Kidney (tissue), 13 donors: ENCODE measurements at regions not wholly inside any gene's neighbourhood (a gene's known extent, or its start where the extent isn't known, plus 50 kb on each side); places are given as distances from the start of the nearest gene placed in this dataset.

Experiments
- DNase-seq, 5 donors: peaks; one replicate each; pipeline ENCODE4 v3.0.0-alpha.2; 2013 to 2020
- FAIRE-seq: peaks from 2 replicates; lab custom pipeline; 2012; peaks lifted over from hg19 to GRCh38; lab: Jason Lieb, UNC
- H3K27ac ChIP-seq, 2 donors: one replicate each; pipeline ENCODE4 v1.7.0; 2013; ENCODE audit warnings: low read depth in 2 of 2, low read length in 2 of 2, inconsistent platforms in 1 of 2
- H3K27me3 ChIP-seq: one replicate; pipeline ENCODE4 v1.7.1; 2013; ENCODE audit warnings: low read length, inconsistent platforms; ENCODE audit not compliant: control insufficient read depth, insufficient read depth
- H3K36me3 ChIP-seq, 3 donors: one replicate each; pipeline versions ENCODE4 v1.7.0 to v1.7.1; 2013; ENCODE audit warnings: low read length in 3 of 3, control low read depth in 1 of 3, inconsistent platforms in 1 of 3; ENCODE audit not compliant: insufficient read depth in 3 of 3, control insufficient read depth in 2 of 3
- H3K4me1 ChIP-seq, 3 donors: one replicate each; pipeline versions ENCODE4 v1.7.0 to v1.7.1; 2013; ENCODE audit warnings: low read length in 3 of 3, inconsistent platforms in 1 of 3, low read depth in 1 of 3; ENCODE audit not compliant: control insufficient read depth in 2 of 3, insufficient read depth in 2 of 3
- H3K4me3 ChIP-seq, 3 donors: one replicate each; pipeline versions ENCODE4 v1.7.0 to v1.8.1; 2013; ENCODE audit warnings: low read length in 3 of 3, control low read depth in 1 of 3, inconsistent platforms in 1 of 3
- H3K9ac ChIP-seq, 3 donors: one replicate each; pipeline versions ENCODE4 v1.7.0 to v1.7.1; 2013; ENCODE audit warnings: low read length in 3 of 3, control low read depth in 1 of 3, inconsistent platforms in 1 of 3
- H3K9me3 ChIP-seq, 3 donors: one replicate each; pipeline versions ENCODE4 v1.7.0 to v1.7.1; 2013; ENCODE audit warnings: low read length in 3 of 3, control low read depth in 1 of 3, inconsistent platforms in 1 of 3; ENCODE audit not compliant: control insufficient read depth in 2 of 3, insufficient read depth in 1 of 3
- intact Hi-C: fragments of 100-400 bp; cut with DNase I; formaldehyde crosslinking; loops from one replicate; pipeline ENCODE4 v1.11.1; 2022
- TF ChIP-seq, protein P1 (sequence below): IDR thresholded peaks from 3 replicates; pipeline ENCODE4 v1.5.1; 2012; ENCODE audit warnings: mild to moderate bottlenecking, moderate library complexity, borderline replicate concordance; ENCODE audit not compliant: insufficient read depth; ENCODE audit errors: extremely low read depth
- donor health status: control.
- donor health status: control.
- donor health status: control.
- donor health status: control.
- donor health status: control.
- donor health status: DM: yes; HTN: yes; CAD: no.
- donor health status: Normal renal cell carcinoma (clear cell type).

DNA sequence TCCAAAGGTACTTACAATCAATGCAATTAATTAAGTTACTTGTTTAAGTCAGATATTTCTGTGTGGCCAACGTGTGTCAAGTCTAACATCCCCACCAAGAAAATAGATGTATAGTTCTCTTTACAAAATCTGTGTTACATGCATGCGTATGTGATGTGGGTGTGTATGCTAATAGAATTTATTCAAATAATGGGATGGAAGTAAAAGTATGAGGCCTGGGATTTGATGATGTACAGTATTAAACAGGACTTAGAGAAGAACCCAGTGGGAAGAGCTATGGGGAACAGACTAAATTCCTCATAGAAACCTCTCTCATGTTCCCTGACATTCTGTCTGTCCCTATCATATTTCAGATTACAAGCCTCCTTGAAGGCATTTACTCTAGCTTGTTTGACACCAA, 72.5 kb downstream of the IFI44 start:
- no peak overlapping the region for H3K27ac ChIP-seq
- H3K4me1 ChIP-seq = no peaks in the 10 kb centered on the region
- no peak overlapping the region for H3K4me3 ChIP-seq
- H3K36me3 ChIP-seq = no peaks in the 10 kb centered on the region
- DNase-seq (no peak), FAIRE-seq (no peak)
- no peaks in the 10 kb centered on the region for H3K9me3 ChIP-seq
- intact Hi-C loops = no loop called here
- no peaks in the 10 kb centered on the region for H3K27me3 ChIP-seq
- TF ChIP-seq, protein P1, sequence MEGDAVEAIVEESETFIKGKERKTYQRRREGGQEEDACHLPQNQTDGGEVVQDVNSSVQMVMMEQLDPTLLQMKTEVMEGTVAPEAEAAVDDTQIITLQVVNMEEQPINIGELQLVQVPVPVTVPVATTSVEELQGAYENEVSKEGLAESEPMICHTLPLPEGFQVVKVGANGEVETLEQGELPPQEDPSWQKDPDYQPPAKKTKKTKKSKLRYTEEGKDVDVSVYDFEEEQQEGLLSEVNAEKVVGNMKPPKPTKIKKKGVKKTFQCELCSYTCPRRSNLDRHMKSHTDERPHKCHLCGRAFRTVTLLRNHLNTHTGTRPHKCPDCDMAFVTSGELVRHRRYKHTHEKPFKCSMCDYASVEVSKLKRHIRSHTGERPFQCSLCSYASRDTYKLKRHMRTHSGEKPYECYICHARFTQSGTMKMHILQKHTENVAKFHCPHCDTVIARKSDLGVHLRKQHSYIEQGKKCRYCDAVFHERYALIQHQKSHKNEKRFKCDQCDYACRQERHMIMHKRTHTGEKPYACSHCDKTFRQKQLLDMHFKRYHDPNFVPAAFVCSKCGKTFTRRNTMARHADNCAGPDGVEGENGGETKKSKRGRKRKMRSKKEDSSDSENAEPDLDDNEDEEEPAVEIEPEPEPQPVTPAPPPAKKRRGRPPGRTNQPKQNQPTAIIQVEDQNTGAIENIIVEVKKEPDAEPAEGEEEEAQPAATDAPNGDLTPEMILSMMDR = no peak
- H3K9ac ChIP-seq = no peak overlapping the region

DNA sequence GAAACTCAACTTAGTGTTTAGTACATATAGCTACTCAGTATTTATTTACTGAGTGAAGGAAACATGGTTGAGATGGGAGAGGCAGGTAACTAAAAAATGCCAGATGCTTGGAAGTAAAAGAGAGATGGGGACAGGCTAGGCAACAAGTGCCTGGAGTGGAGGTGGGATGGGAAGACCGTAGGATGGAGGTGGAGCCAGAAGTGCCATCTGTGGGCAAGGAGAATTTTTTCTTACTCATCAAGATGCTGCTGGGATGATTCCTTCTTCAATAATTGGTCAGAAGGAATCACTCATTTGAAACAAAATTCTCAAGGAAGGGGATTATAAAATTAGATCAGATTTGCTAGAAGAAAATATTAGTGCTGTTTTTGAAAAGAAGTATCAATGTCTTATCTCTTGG, 72.9 kb downstream of the IFI44 start:
- DNase-seq (no peak), FAIRE-seq (no peak)
- H3K9me3 ChIP-seq = no peaks in the 10 kb centered on the region
- TF ChIP-seq, protein P1 = no peak
- no peaks in the 10 kb centered on the region for H3K36me3 ChIP-seq
- no peaks in the 10 kb centered on the region for H3K27me3 ChIP-seq
- intact Hi-C loops = no loop called here
- no peak overlapping the region for H3K9ac ChIP-seq
- no peak overlapping the region for H3K27ac ChIP-seq
- H3K4me3 ChIP-seq = no peak overlapping the region
- H3K4me1 ChIP-seq = no peaks in the 10 kb centered on the region

DNA sequence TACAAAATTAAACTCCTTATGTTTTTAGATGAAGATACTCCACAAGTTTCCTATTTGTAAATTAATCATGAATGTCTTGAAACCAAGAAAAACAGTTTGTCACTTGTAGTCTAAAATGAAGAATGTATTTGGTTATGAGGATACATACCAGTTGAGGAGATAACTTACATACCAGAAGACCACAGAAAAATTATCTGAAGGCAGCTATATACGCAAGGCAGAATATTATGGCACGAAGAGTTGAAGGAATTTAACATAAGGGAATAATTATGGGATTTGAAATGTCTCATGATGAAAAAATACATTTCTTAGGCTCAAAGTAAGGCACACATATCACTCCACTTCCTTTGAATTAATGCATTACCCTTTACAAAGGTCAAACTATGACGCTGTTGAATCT, 73.3 kb downstream of the IFI44 start:
- FAIRE-seq = no peak
- no peaks in the 10 kb centered on the region for H3K4me1 ChIP-seq
- intact Hi-C loops = no loop called here
- H3K27ac ChIP-seq = no peak overlapping the region
- DNase-seq = no peak
- no peaks in the 10 kb centered on the region for H3K9me3 ChIP-seq
- no peak overlapping the region for H3K4me3 ChIP-seq
- H3K36me3 ChIP-seq = no peaks in the 10 kb centered on the region
- TF ChIP-seq, protein P1 = no peak
- H3K9ac ChIP-seq = no peak overlapping the region
- H3K27me3 ChIP-seq = no peaks in the 10 kb centered on the region

DNA sequence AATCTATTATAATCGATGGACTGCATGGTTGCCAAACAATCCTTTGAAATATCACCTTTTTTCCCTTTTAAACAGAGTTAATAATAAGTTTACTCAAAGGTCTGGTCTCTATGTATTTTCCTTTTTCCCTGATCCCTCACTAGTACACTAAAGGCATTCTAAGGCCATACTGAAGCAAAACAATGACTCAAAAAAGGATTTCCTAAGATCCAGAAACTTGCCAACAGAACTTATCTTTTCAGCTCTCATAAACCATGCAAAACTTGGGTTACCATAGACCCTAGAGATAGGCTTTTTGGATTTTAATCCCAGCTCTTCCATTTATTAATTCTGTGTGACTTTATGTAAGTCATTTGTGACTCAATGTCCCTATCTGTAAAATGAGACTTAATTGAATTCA, 77.1 kb downstream of the IFI44 start:
- no peaks in the 10 kb centered on the region for H3K36me3 ChIP-seq
- no peak for DNase-seq
- intact Hi-C loops = no loop called here
- no peaks in the 10 kb centered on the region for H3K4me1 ChIP-seq
- H3K9ac ChIP-seq = no peak overlapping the region
- H3K9me3 ChIP-seq = no peaks in the 10 kb centered on the region
- TF ChIP-seq, protein P1 = no peak
- no peak overlapping the region for H3K27ac ChIP-seq
- H3K27me3 ChIP-seq = no peaks in the 10 kb centered on the region
- no peak for FAIRE-seq
- no peak overlapping the region for H3K4me3 ChIP-seq
